ENCODE measurements at regions not wholly inside any gene's neighbourhood (a gene's known extent, or its start where the extent isn't known, plus 50 kb on each side); places are given as distances from the start of the nearest gene placed in this dataset.

GRCh38 chr5:143693651-143694252, 118.2 kb upstream of the HMHB1 start:
- DNase-seq (ENCODE audit: low read depth): no peak

GRCh38 chr5:143692342-143692741, 119.6 kb upstream of the HMHB1 start:
- no peak for DNase-seq (ENCODE audit: low read depth)

- no peak for DNase-seq (ENCODE audit: low read depth)
Measured at GRCh38 chr5:143691945-143692290, 120.0 kb upstream of the HMHB1 start.

- no peak for DNase-seq (ENCODE audit: low read depth)
Measured at GRCh38 chr5:143691287-143691944, 120.5 kb upstream of the HMHB1 start.

GRCh38 chr5:143687604-143688003, 124.4 kb upstream of the HMHB1 start:
- DNase-seq (ENCODE audit: low read depth): no peak

- no peak for DNase-seq (ENCODE audit: low read depth)
Measured at GRCh38 chr5:143685246-143685815, 126.6 kb upstream of the HMHB1 start.

- DNase-seq (ENCODE audit: low read depth): no peak
Measured at GRCh38 chr5:143683459-143683858, 128.5 kb upstream of the HMHB1 start.

- no peak for DNase-seq (ENCODE audit: low read depth)
Measured at GRCh38 chr5:143682929-143683386, 129.0 kb upstream of the HMHB1 start.

- DNase-seq (ENCODE audit: low read depth): no peak
Measured at GRCh38 chr5:143682246-143682905, 129.6 kb upstream of the HMHB1 start.

GRCh38 chr5:143680672-143681259, 131.2 kb upstream of the HMHB1 start:
- no peak for DNase-seq (ENCODE audit: low read depth)

- peak; percentile 30 for DNase-seq (ENCODE audit: low read depth)
Measured at GRCh38 chr5:143679777-143680176, 132.2 kb upstream of the HMHB1 start.

- no peak for DNase-seq (ENCODE audit: low read depth)
Measured at GRCh38 chr5:143678148-143678905, 133.6 kb upstream of the HMHB1 start.

- no peak for DNase-seq (ENCODE audit: low read depth)
Measured at GRCh38 chr5:143677403-143677802, 134.6 kb upstream of the HMHB1 start.

GRCh38 chr5:143676802-143677201, 135.2 kb upstream of the HMHB1 start:
- no peak for DNase-seq (ENCODE audit: low read depth)

- no peak for DNase-seq (ENCODE audit: low read depth)
Measured at GRCh38 chr5:143674469-143674786, 137.5 kb upstream of the HMHB1 start.

- no peak for DNase-seq (ENCODE audit: low read depth)
Measured at GRCh38 chr5:143673676-143674468, 138.1 kb upstream of the HMHB1 start.

- DNase-seq (ENCODE audit: low read depth): no peak
Measured at GRCh38 chr5:143672806-143673205, 139.2 kb upstream of the HMHB1 start.

GRCh38 chr5:143671674-143672569, 140.0 kb upstream of the HMHB1 start:
- DNase-seq (ENCODE audit: low read depth): no peak

GRCh38 chr5:143671021-143671420, 140.9 kb upstream of the HMHB1 start:
- DNase-seq (ENCODE audit: low read depth): no peak

- no peak for DNase-seq (ENCODE audit: low read depth)
Measured at GRCh38 chr5:143665866-143666265, 146.1 kb upstream of the HMHB1 start.
